Right renal cortex interstitium (tissue), 3 donors: ENCODE measurements at regions not wholly inside any gene's neighbourhood (a gene's known extent, or its start where the extent isn't known, plus 50 kb on each side); places are given as distances from the start of the nearest gene placed in this dataset.
A peak's percentile ranks its signal among the peaks of the same experiment; 100 is the strongest.

Experiments
- DNase-seq, 3 donors: peaks; one replicate each; pipeline ENCODE4 v3.0.0-alpha.2; 2013; ENCODE audit warnings: low read depth in 3 of 3, low spot score in 2 of 3

- DNase-seq = no peak
Observed at GRCh38 chr4:171759274-171759673, 53.9 kb upstream of the GALNTL6 start.

GRCh38 chr4:171751538-171751937, 61.7 kb upstream of the GALNTL6 start:
- no peak for DNase-seq

GRCh38 chr4:171746418-171746817, 66.8 kb upstream of the GALNTL6 start:
- no peak for DNase-seq

GRCh38 chr4:171742436-171742835, 70.8 kb upstream of the GALNTL6 start:
- no peak for DNase-seq

- DNase-seq = no peak
Observed at GRCh38 chr4:171727185-171727584, 86.0 kb upstream of the GALNTL6 start.

- no peak for DNase-seq
Observed at GRCh38 chr4:171721937-171722336, 91.3 kb upstream of the GALNTL6 start.

- no peak for DNase-seq
Observed at GRCh38 chr4:171719691-171720090, 93.5 kb upstream of the GALNTL6 start.

- no peak for DNase-seq
Observed at GRCh38 chr4:171718665-171719064, 94.5 kb upstream of the GALNTL6 start.

GRCh38 chr4:171718069-171718468, 95.1 kb upstream of the GALNTL6 start:
- no peak for DNase-seq

- no peak for DNase-seq
Observed at GRCh38 chr4:171717231-171717741, 95.9 kb upstream of the GALNTL6 start.

- no peak for DNase-seq
Observed at GRCh38 chr4:171715973-171716372, 97.2 kb upstream of the GALNTL6 start.

GRCh38 chr4:171714791-171715454, 98.3 kb upstream of the GALNTL6 start:
- no peak for DNase-seq

GRCh38 chr4:171710743-171711142, 102.5 kb upstream of the GALNTL6 start:
- no peak for DNase-seq

- DNase-seq = peak in 1 of 3 donors; percentile 7
Observed at GRCh38 chr4:171676555-171677215, 136.5 kb upstream of the GALNTL6 start.

- no peak for DNase-seq
Observed at GRCh38 chr4:171674781-171675180, 138.4 kb upstream of the GALNTL6 start.

- DNase-seq = no peak
Observed at GRCh38 chr4:171668403-171668802, 144.8 kb upstream of the GALNTL6 start.

GRCh38 chr4:171667906-171668305, 145.3 kb upstream of the GALNTL6 start:
- DNase-seq = no peak

GRCh38 chr4:171651071-171651470, 162.1 kb upstream of the GALNTL6 start:
- no peak for DNase-seq

GRCh38 chr4:171650543-171650942, 162.7 kb upstream of the GALNTL6 start:
- DNase-seq = no peak

- no peak for DNase-seq
Observed at GRCh38 chr4:171648926-171649325, 164.3 kb upstream of the GALNTL6 start.

GRCh38 chr4:171646984-171647383, 166.2 kb upstream of the GALNTL6 start:
- DNase-seq = no peak

GRCh38 chr4:171644430-171645057, 168.7 kb upstream of the GALNTL6 start:
- no peak for DNase-seq
